DOHH2 (cell line): ENCODE measurements at regions not wholly inside any gene's neighbourhood (a gene's known extent, or its start where the extent isn't known, plus 50 kb on each side); places are given as distances from the start of the nearest gene placed in this dataset.

ENCODE experiments used
- H3F3A ChIP-seq: fragments of 200-600 bp; sonication (generic), shearing (Covaris generic); 2 replicates; pipeline ENCODE4 v1.6.0; 2016; ENCODE audit warnings: antibody characterized with exemption, mild to moderate bottlenecking; ENCODE audit not compliant: control insufficient read depth, insufficient read depth
- H3K27ac ChIP-seq: fragments of 200-600 bp; sonication (generic); 2 replicates; pipeline ENCODE4 v1.5.1; 2014; ENCODE audit warnings: low read depth, mild to moderate bottlenecking, low read length, moderate library complexity
- H3K27me3 ChIP-seq: fragments of 200-600 bp; sonication (generic); 2 replicates; pipeline ENCODE4 v1.6.1; 2014; ENCODE audit warnings: mild to moderate bottlenecking, low read length, mixed read lengths; ENCODE audit not compliant: control insufficient read depth
- H3K36me3 ChIP-seq: fragments of 200-600 bp; sonication (generic); 2 replicates; pipeline ENCODE4 v1.6.1; 2014; ENCODE audit warnings: mild to moderate bottlenecking, low read length, moderate library complexity, mixed read lengths; ENCODE audit not compliant: control insufficient read depth
- H3K4me1 ChIP-seq: fragments of 200-600 bp; sonication (generic); 2 replicates; pipeline ENCODE4 v1.6.1; 2014; ENCODE audit warnings: mild to moderate bottlenecking, low read length, mixed read lengths; ENCODE audit not compliant: control insufficient read depth
- H3K4me2 ChIP-seq: fragments of 200-600 bp; sonication (generic); 2 replicates; pipeline ENCODE4 v1.6.0; 2014; ENCODE audit warnings: mild to moderate bottlenecking, low read length, moderate library complexity
- H3K4me3 ChIP-seq: fragments of 200-600 bp; sonication (generic); 2 replicates; pipeline ENCODE4 v1.5.1; 2014; ENCODE audit warnings: mild to moderate bottlenecking, low read length, mixed read lengths
- H3K79me2 ChIP-seq: fragments of 200-600 bp; sonication (generic); 2 replicates; pipeline ENCODE4 v1.6.1; 2014; ENCODE audit warnings: mild to moderate bottlenecking, low read length, mixed read lengths; ENCODE audit not compliant: control insufficient read depth
- H3K9me2 ChIP-seq: fragments of 200-600 bp; sonication (generic); replicated peaks from 2 replicates; pipeline ENCODE4 v1.6.1; 2014; ENCODE audit warnings: mild to moderate bottlenecking, low read length, mixed read lengths; ENCODE audit not compliant: control insufficient read depth
- H3K9me3 ChIP-seq: fragments of 200-600 bp; sonication (generic); 2 replicates; pipeline ENCODE4 v1.6.1; 2014; ENCODE audit warnings: antibody characterized with exemption, low read length, mixed read lengths; ENCODE audit not compliant: control insufficient read depth, insufficient read depth
- H4K20me1 ChIP-seq: fragments of 200-600 bp; sonication (generic); 2 replicates; pipeline ENCODE4 v1.6.0; 2014; ENCODE audit warnings: low read depth, mild to moderate bottlenecking, antibody characterized with exemption, low read length, moderate library complexity; ENCODE audit not compliant: control insufficient read depth, insufficient read depth
- CTCF ChIP-seq: fragments of 200-600 bp; sonication (generic); IDR thresholded peaks from one replicate; pipeline ENCODE4 v1.5.1; 2014; ENCODE audit warnings: antibody characterized with exemption, mild to moderate bottlenecking, low read depth, low read length; ENCODE audit not compliant: poor library complexity, severe bottlenecking
- EZH2phosphoT487 ChIP-seq: fragments of 200-600 bp; sonication (generic); IDR thresholded peaks from 2 replicates; pipeline ENCODE4 v1.6.1; 2017; ENCODE audit warnings: borderline replicate concordance, mild to moderate bottlenecking, antibody characterized with exemption, low read length, moderate library complexity, mixed read lengths

DNA sequence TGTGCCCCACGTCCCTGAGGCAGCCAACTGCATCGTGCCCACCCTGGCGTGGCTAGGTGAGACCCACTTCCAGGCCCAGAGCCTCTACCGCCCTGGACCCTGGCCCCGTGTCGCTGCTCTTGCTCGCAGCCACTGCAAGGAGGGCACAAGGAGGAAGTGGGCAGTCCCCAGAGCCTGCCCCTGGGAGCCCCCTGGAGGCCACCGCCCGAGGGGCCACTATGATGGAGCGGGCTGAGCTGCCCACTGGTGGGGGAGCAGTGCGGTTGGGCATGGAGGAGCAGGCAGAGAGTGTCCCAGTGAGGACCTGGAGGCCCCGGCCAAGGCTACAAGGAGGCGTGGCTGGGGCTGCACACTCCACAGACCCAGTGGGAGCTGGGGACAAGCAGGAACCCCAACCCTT lies 323.6 kb downstream of the PCNX1 start:
- Histone ChIP-seq H3K4me3 (no peak overlapping the region), H3K27me3 (no peaks in the 10 kb centered on the region), H3K27ac (no peak overlapping the region), H3K4me1 (no peaks in the 10 kb centered on the region), H3K9me2 (no peaks in the 10 kb centered on the region), H3F3A (no peaks in the 10 kb centered on the region), H4K20me1 (no peaks in the 10 kb centered on the region), H3K36me3 (no peaks in the 10 kb centered on the region), H3K79me2 (no peaks in the 10 kb centered on the region), H3K9me3 (no peaks in the 10 kb centered on the region), H3K4me2 (no peak overlapping the region)
- no peak for TF ChIP-seq EZH2phosphoT487

GRCh38 chr14:71231521-71232393 lies 324.5 kb downstream of the PCNX1 start:
- Histone ChIP-seq H3K79me2 (no peaks in the 10 kb centered on the region), H3K27me3 (no peaks in the 10 kb centered on the region), H4K20me1 (no peaks in the 10 kb centered on the region), H3K4me1 (no peaks in the 10 kb centered on the region), H3K36me3 (no peaks in the 10 kb centered on the region), H3K4me2 (no peak overlapping the region), H3K9me2 (no peaks in the 10 kb centered on the region), H3K4me3 (no peak overlapping the region), H3K9me3 (no peaks in the 10 kb centered on the region), H3F3A (no peaks in the 10 kb centered on the region), H3K27ac (no peak overlapping the region)
- TF ChIP-seq CTCF, result no peak
- no peak for TF ChIP-seq EZH2phosphoT487

- no peaks in the 10 kb centered on the region for H4K20me1 ChIP-seq
- no peak overlapping the region for H3K4me3 ChIP-seq
- no peaks in the 10 kb centered on the region for H3K79me2 ChIP-seq
- no peak for TF ChIP-seq EZH2phosphoT487
- TF ChIP-seq CTCF, result no peak
- H3K36me3 ChIP-seq, result no peaks in the 10 kb centered on the region
- no peaks in the 10 kb centered on the region for H3K27me3 ChIP-seq
- H3K4me1 ChIP-seq, result no peaks in the 10 kb centered on the region
- no peak overlapping the region for H3K4me2 ChIP-seq
- H3F3A ChIP-seq, result no peaks in the 10 kb centered on the region
- H3K27ac ChIP-seq, result no peak overlapping the region
- no peaks in the 10 kb centered on the region for H3K9me2 ChIP-seq
- no peaks in the 10 kb centered on the region for H3K9me3 ChIP-seq
Measured at GRCh38 chr14:71232506-71232905, 325.2 kb downstream of the PCNX1 start.

GRCh38 chr14:71235875-71236274 lies 328.6 kb downstream of the PCNX1 start:
- H3K9me3 ChIP-seq, result no peaks in the 10 kb centered on the region
- no peaks in the 10 kb centered on the region for H4K20me1 ChIP-seq
- no peaks in the 10 kb centered on the region for H3K79me2 ChIP-seq
- no peaks in the 10 kb centered on the region for H3K9me2 ChIP-seq
- no peak for TF ChIP-seq CTCF
- no peak for TF ChIP-seq EZH2phosphoT487
- no peaks in the 10 kb centered on the region for H3K27me3 ChIP-seq
- H3K27ac ChIP-seq, result no peak overlapping the region
- H3K4me3 ChIP-seq, result no peak overlapping the region
- no peaks in the 10 kb centered on the region for H3F3A ChIP-seq
- no peaks in the 10 kb centered on the region for H3K36me3 ChIP-seq
- H3K4me2 ChIP-seq, result no peak overlapping the region
- H3K4me1 ChIP-seq, result no peaks in the 10 kb centered on the region
